ENCODE measurements at regions not wholly inside any gene's neighbourhood (a gene's known extent, or its start where the extent isn't known, plus 50 kb on each side); places are given as distances from the start of the nearest gene placed in this dataset.
A peak's percentile ranks its signal among the peaks of the same experiment; 100 is the strongest.

GRCh38 chrX:69396916-69397315 is 107.2 kb upstream of the NALF2 start:
- Histone ChIP-seq H3K4me1 (no peaks in the 10 kb centered on the region), H3K27ac (no peak overlapping the region), H3K36me3 (ENCODE audit: insufficient read depth in 1 of 2, low read depth in 1 of 2) (no peaks in the 10 kb centered on the region), H3K9me3 (no peaks in the 10 kb centered on the region), H3K4me3 (no peak overlapping the region), H3K27me3 (ENCODE audit: insufficient read depth in 3 of 3, low read length in 2 of 3) (peaks cover 0 to 33% (median 0%) of the 10 kb centered on the region in 3 donors)
- no peak for TF ChIP-seq CTCF (IDR thresholded peaks at IDR 0.05)
- intact Hi-C loops (cut with DNase I), result no loop called here
- 43 to 62% (median 58%) methylated on average over 4 of the region's 4 CpGs for WGBS, 3 donors
- ATAC-seq (no peak), DNase-seq (no peak)

DNA sequence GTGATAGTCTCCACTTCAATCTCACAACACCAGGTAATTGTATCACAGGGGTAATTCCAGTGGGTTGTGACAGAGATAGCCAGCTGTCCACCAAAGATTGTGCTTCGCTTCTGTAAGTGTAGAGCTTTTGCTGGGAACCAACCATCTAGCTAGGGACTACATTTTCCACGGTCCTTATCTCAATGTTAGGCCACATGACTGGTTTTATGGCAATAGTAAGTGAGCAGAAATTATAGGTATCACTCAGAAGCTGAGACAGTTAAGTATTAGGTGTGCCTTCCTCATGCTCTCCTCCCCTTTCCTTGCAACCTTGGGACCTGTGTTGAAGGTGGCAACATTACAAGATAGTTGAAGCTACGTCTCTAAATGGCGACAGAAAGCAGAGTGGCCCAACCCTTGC is 108.8 kb upstream of the NALF2 start:
- H3K27me3 ChIP-seq (ENCODE audit: insufficient read depth in 3 of 3, low read length in 2 of 3), result peaks cover 0 to 31% (median 0%) of the 10 kb centered on the region in 3 donors
- H3K4me1 ChIP-seq, result no peaks in the 10 kb centered on the region
- intact Hi-C loops (cut with DNase I), result no loop called here
- WGBS, 3 donors, result 69 to 96% (median 91%) methylated on average over 4 of the region's 4 CpGs
- H3K4me3 ChIP-seq, result no peak overlapping the region
- H3K9me3 ChIP-seq, result no peaks in the 10 kb centered on the region
- no peak for DNase-seq
- H3K27ac ChIP-seq, result no peak overlapping the region
- ATAC-seq, result no peak
- no peaks in the 10 kb centered on the region for H3K36me3 ChIP-seq (ENCODE audit: insufficient read depth in 1 of 2, low read depth in 1 of 2)
- TF ChIP-seq CTCF (IDR thresholded peaks at IDR 0.05), result no peak

- intact Hi-C loops (cut with DNase I), result loop anchor here in 1 of 2 donors (5.0 kb wide), 2 partner anchors 562 to 657 kb away; partner anchors contain the start of gene EFNB1
- DNase-seq (no peak), ATAC-seq (no peak)
- H3K4me1 ChIP-seq, result no peaks in the 10 kb centered on the region
- H3K9me3 ChIP-seq, result no peaks in the 10 kb centered on the region
- no peak overlapping the region for H3K4me3 ChIP-seq
- WGBS, 3 donors, result 26 to 40% (median 32%) methylated on average over 4 to 7 of the region's 7 CpGs
- no peak overlapping the region for H3K27ac ChIP-seq
- H3K36me3 ChIP-seq (ENCODE audit: insufficient read depth in 1 of 2, low read depth in 1 of 2), result no peaks in the 10 kb centered on the region
- peaks cover 0 to 41% (median 0%) of the 10 kb centered on the region in 3 donors for H3K27me3 ChIP-seq (ENCODE audit: insufficient read depth in 3 of 3, low read length in 2 of 3)
- no peak for TF ChIP-seq CTCF (IDR thresholded peaks at IDR 0.05)
Measured at GRCh38 chrX:69389101-69389501, 115.0 kb upstream of the NALF2 start.

- TF ChIP-seq CTCF (IDR thresholded peaks at IDR 0.05), result no peak
- H3K27me3 ChIP-seq (ENCODE audit: insufficient read depth in 3 of 3, low read length in 2 of 3), result peaks cover 0 to 36% (median 0%) of the 10 kb centered on the region in 3 donors
- H3K4me1 ChIP-seq, result no peaks in the 10 kb centered on the region
- DNase-seq (peak; percentile 12 to 44), ATAC-seq (no peak)
- no peak overlapping the region for H3K4me3 ChIP-seq
- 5 to 29% (median 7%) methylated on average over 4 to 5 of the region's 5 CpGs for WGBS, 3 donors
- no peaks in the 10 kb centered on the region for H3K36me3 ChIP-seq (ENCODE audit: insufficient read depth in 1 of 2, low read depth in 1 of 2)
- intact Hi-C loops (cut with DNase I), result loop anchor here in 1 of 2 donors (5.0 kb wide), 2 partner anchors 561 to 656 kb away; partner anchors contain the start of gene EFNB1
- H3K27ac ChIP-seq, result no peak overlapping the region
- no peaks in the 10 kb centered on the region for H3K9me3 ChIP-seq
Measured at GRCh38 chrX:69388526-69388925, 115.6 kb upstream of the NALF2 start.
